ENCODE measurements at regions not wholly inside any gene's neighbourhood (a gene's known extent, or its start where the extent isn't known, plus 50 kb on each side); places are given as distances from the start of the nearest gene placed in this dataset.

GRCh38 chr11:96978751-96979150 lies 588.9 kb downstream of the JRKL start:
- Histone ChIP-seq H3K4me1 (ENCODE audit: control insufficient read depth in 4 of 4, insufficient read depth in 4 of 4, low read length in 3 of 4) (no peaks in the 10 kb centered on the region), H3K4me3 (ENCODE audit: low read depth in 1 of 3, low read length in 3 of 3) (no peak overlapping the region), H3K9ac (ENCODE audit: low read depth in 1 of 2, low read length in 2 of 2) (no peak overlapping the region), H3K27ac (ENCODE audit: low read depth in 1 of 2, low read length in 2 of 2) (no peak overlapping the region), H3K27me3 (ENCODE audit: control insufficient read depth in 4 of 4, insufficient read depth in 4 of 4, low read length in 3 of 4) (no peaks in the 10 kb centered on the region), H3K9me3 (ENCODE audit: control insufficient read depth in 4 of 4, low read length in 3 of 4) (no peaks in the 10 kb centered on the region), H3K36me3 (ENCODE audit: control insufficient read depth in 4 of 4, insufficient read depth in 3 of 4, low read depth in 1 of 4, low read length in 3 of 4) (no peaks in the 10 kb centered on the region)
- 34% methylated on average over 2 of the region's 2 CpGs for WGBS
- DNase-seq (ENCODE audit: low spot score): no peak
- TF ChIP-seq, protein P1, sequence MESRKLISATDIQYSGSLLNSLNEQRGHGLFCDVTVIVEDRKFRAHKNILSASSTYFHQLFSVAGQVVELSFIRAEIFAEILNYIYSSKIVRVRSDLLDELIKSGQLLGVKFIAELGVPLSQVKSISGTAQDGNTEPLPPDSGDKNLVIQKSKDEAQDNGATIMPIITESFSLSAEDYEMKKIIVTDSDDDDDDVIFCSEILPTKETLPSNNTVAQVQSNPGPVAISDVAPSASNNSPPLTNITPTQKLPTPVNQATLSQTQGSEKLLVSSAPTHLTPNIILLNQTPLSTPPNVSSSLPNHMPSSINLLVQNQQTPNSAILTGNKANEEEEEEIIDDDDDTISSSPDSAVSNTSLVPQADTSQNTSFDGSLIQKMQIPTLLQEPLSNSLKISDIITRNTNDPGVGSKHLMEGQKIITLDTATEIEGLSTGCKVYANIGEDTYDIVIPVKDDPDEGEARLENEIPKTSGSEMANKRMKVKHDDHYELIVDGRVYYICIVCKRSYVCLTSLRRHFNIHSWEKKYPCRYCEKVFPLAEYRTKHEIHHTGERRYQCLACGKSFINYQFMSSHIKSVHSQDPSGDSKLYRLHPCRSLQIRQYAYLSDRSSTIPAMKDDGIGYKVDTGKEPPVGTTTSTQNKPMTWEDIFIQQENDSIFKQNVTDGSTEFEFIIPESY (IDR thresholded peaks at IDR 0.05): no peak
- no peak for TF ChIP-seq SP1 (IDR thresholded peaks at IDR 0.05)
- TF ChIP-seq YY1 (IDR thresholded peaks at IDR 0.05): no peak
- no peak for TF ChIP-seq HNF4G (IDR thresholded peaks at IDR 0.05)
- no peak for TF ChIP-seq HNF4A (conservative IDR thresholded peaks at IDR 0.05)
- no peak for TF ChIP-seq RAD21 (IDR thresholded peaks at IDR 0.05)
- TF ChIP-seq GABPA (IDR thresholded peaks at IDR 0.05 in 1 of 2, conservative IDR thresholded peaks at IDR 0.05 in 1 of 2): no peak
- TF ChIP-seq, protein P2, sequence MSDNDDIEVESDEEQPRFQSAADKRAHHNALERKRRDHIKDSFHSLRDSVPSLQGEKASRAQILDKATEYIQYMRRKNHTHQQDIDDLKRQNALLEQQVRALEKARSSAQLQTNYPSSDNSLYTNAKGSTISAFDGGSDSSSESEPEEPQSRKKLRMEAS (IDR thresholded peaks at IDR 0.05): no peak
- TF ChIP-seq, protein P3, sequence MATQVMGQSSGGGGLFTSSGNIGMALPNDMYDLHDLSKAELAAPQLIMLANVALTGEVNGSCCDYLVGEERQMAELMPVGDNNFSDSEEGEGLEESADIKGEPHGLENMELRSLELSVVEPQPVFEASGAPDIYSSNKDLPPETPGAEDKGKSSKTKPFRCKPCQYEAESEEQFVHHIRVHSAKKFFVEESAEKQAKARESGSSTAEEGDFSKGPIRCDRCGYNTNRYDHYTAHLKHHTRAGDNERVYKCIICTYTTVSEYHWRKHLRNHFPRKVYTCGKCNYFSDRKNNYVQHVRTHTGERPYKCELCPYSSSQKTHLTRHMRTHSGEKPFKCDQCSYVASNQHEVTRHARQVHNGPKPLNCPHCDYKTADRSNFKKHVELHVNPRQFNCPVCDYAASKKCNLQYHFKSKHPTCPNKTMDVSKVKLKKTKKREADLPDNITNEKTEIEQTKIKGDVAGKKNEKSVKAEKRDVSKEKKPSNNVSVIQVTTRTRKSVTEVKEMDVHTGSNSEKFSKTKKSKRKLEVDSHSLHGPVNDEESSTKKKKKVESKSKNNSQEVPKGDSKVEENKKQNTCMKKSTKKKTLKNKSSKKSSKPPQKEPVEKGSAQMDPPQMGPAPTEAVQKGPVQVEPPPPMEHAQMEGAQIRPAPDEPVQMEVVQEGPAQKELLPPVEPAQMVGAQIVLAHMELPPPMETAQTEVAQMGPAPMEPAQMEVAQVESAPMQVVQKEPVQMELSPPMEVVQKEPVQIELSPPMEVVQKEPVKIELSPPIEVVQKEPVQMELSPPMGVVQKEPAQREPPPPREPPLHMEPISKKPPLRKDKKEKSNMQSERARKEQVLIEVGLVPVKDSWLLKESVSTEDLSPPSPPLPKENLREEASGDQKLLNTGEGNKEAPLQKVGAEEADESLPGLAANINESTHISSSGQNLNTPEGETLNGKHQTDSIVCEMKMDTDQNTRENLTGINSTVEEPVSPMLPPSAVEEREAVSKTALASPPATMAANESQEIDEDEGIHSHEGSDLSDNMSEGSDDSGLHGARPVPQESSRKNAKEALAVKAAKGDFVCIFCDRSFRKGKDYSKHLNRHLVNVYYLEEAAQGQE (IDR thresholded peaks at IDR 0.05): no peak

DNA sequence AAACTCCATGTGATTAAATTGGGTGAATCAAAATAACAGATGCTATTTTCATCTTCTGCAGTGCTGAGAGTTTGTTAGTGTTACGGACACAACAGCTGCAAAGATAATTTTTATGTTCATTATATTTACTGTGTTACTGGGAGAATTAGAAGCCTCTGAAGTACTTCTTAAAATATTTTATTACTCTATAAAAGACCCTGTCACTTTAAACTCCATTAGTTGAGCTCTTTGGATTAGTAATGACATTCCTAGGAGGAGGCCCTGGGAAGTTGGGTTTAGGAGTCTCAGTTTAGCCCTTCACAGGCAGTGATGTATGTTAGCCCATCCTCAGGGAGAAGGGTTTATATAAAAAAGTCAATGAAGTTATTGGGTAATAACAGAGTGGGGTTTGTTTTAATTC lies 596.7 kb downstream of the JRKL start:
- no peaks in the 10 kb centered on the region for H3K9me3 ChIP-seq (ENCODE audit: control insufficient read depth in 4 of 4, low read length in 3 of 4)
- no peak overlapping the region for H3K27ac ChIP-seq (ENCODE audit: low read depth in 1 of 2, low read length in 2 of 2)
- no peak for DNase-seq (ENCODE audit: low spot score)
- H3K36me3 ChIP-seq (ENCODE audit: control insufficient read depth in 4 of 4, insufficient read depth in 3 of 4, low read depth in 1 of 4, low read length in 3 of 4): no peaks in the 10 kb centered on the region
- TF ChIP-seq RAD21 (IDR thresholded peaks at IDR 0.05) (no peak), FOXA1 (IDR thresholded peaks at IDR 0.05) (no peak), CTCF (IDR thresholded peaks at IDR 0.05; ENCODE audit: low read depth, low read length, missing input control) (no peak), YY1 (IDR thresholded peaks at IDR 0.05) (no peak), NR2F2 (IDR thresholded peaks at IDR 0.05) (no peak), SP1 (IDR thresholded peaks at IDR 0.05) (no peak), RXRA (IDR thresholded peaks at IDR 0.05) (no peak), EGR1 (IDR thresholded peaks at IDR 0.05; ENCODE audit: low read depth in 2 of 2) (no peak), JUND (IDR thresholded peaks at IDR 0.05) (no peak)
- TF ChIP-seq, protein P2 (IDR thresholded peaks at IDR 0.05): no peak
- TF ChIP-seq, protein P1 (IDR thresholded peaks at IDR 0.05): no peak
- TF ChIP-seq, protein P3 (IDR thresholded peaks at IDR 0.05): no peak
- no peaks in the 10 kb centered on the region for H3K27me3 ChIP-seq (ENCODE audit: control insufficient read depth in 4 of 4, insufficient read depth in 4 of 4, low read length in 3 of 4)
- H3K4me1 ChIP-seq (ENCODE audit: control insufficient read depth in 4 of 4, insufficient read depth in 4 of 4, low read length in 3 of 4): no peaks in the 10 kb centered on the region
- 85% methylated on average over 1 of the region's 1 CpG for WGBS
- no peak overlapping the region for H3K4me3 ChIP-seq (ENCODE audit: low read depth in 1 of 3, low read length in 3 of 3)
- H3K9ac ChIP-seq (ENCODE audit: low read depth in 1 of 2, low read length in 2 of 2): no peak overlapping the region
